ENCODE measurements at regions not wholly inside any gene's neighbourhood (a gene's known extent, or its start where the extent isn't known, plus 50 kb on each side); places are given as distances from the start of the nearest gene placed in this dataset.

DNA sequence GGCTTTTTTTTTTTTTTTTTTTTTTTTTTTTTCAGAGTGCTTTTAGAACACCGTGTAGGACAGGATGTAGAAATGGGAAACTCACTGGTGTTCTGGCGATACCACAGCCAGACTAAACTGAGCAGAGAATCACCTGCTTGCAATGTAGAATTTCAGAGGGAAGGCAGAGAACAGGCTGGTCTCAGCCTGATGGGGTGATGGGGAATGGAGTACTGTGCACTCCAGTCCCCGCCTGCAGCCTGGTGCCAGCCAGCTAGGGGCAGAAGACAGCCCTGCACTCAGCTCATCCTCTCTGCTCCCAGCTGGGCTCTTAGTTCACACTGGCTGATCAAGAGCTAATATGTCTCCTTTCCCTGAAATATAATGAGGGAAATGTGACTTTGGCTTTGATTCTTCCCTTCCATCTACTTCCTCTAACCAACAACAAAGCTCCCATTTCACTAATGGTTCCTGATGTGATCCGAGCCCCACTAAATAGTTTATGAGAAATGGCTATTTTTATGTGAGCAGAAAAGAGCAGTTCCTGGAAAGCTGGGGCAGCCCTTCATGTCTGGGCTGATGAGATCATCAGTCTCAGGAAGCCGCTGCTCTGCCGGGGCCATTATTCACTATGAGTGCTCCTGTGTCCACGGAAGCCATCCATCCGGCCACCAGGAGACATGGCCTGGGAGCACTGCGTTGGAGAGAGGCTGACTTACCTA is 209.7 kb downstream of the GADD45G start:
- peak in 1 of 2 experiments; percentile 6 for DNase-seq

GRCh38 chr9:89815061-89815902 is 210.5 kb downstream of the GADD45G start:
- no peak for DNase-seq

GRCh38 chr9:89815903-89816573 is 211.2 kb downstream of the GADD45G start:
- DNase-seq = no peak

DNA sequence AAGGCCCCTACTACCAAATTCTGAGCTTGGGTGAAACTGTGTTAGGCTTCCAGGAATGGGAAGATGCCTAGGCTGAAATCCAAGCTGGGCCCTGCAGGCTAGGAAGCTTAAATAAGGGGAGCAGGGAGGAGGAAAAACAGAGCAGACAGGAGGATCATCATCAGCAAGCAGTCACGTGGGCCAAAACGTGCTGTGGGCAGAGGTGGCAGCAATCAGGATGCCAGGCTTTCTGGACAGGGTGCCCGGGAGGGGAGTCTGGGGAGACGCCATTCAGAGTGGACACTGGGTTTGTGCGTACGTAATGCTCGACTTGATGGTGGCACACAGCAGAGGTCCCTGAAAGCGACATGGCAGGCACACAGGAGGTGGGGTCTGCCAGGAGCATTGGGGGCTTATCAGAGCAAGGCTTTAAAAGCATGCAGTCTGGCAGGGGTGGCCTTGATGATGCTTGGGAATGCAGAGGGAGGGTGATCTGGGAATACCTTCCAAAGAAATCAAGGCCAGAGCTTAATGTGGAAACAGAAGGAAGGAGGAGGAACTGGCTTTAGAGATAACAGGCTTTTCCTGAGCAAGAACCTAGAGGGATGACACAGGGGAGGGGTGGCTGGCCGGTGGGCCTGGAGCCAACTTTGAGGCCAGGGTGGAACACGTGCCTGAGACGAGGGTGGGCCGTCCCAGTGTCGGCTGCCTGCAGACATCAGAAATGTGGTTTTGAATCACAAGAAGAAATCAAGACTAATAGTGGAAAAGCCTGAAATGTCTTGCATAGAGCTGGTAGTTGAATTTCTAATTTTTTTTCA is 212.5 kb downstream of the GADD45G start:
- DNase-seq = no peak

DNA sequence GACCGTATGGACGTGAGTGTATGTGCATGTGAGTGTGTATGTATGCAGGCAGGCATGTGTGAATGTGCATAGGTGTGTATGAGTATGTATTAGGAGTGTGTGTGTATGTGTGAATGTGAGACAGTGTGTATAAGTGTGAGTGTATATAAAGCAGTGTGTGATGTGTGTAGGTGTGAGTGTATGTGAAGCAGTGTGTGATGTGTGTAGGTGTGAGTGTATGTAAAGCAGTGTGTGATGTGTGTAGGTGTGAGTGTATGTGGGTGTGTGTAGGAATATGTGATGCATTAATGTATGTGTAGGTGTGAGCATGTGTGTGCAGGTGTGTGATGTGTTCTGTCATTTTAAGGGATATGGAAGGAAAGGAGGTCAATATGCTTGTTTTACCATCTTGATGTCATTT is 215.5 kb downstream of the GADD45G start:
- DNase-seq = no peak

DNA sequence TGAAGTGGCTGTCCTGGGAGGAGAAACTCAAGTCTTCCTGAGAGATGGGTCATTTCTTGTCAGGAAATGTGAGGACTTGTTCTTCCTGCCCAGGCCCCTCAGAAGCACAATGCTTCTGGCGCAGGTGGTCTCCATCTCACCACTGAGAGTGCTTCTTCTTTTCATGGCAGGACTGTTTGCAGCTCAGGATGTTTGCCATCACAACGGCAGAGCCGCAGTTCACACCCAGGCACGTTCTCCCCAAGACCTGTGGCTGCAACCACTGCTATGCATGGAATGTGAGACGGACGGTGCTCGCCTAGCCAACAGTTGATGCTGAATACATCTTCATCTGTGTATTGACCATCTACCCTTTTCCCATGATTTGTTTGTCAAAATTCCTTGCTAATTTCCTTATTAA is 216.3 kb downstream of the GADD45G start:
- DNase-seq = no peak

GRCh38 chr9:89822996-89823395 is 218.2 kb downstream of the GADD45G start:
- DNase-seq = no peak

DNA sequence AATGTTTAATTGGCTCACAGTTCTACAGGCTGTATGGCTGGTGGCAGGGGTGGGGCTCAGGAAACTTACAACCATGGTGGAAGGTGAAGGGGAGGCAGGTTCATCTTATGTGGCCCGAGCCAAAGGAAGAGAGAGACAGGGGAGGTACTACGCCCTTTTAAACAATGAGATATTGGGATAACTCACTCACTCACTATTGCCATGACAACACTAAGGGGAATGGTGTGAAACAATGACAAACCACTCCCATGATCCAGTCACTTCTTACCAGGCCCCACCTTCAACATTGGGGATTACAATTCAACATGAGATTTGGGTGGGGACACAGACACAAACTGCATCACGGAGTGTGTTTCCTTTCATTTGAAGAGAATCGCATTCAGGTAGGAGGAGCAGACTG is 220.9 kb downstream of the GADD45G start:
- DNase-seq = no peak

- DNase-seq = no peak
These were observed 221.4 kb downstream of the GADD45G start for GRCh38 chr9:89826186-89826585.

DNA sequence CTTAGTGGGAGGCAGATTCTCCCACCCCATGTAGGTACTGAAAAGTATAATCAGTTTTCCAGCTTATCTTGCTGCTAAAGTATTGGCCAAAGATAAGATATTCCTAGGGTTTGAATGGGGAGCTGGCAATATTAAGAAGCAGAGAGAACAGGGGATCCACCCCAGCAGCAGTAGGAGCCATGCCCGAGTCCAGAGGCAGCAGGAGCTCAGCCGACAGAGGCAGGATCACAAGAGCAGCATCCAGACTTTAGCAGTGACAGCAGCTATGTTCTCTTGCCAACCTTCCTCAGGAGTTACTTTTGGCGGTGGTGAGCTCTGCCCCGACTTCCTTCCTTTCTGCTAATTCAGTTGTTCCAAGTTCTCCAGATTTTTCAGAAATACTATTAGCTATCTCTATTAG is 224.5 kb downstream of the GADD45G start:
- no peak for DNase-seq

DNA sequence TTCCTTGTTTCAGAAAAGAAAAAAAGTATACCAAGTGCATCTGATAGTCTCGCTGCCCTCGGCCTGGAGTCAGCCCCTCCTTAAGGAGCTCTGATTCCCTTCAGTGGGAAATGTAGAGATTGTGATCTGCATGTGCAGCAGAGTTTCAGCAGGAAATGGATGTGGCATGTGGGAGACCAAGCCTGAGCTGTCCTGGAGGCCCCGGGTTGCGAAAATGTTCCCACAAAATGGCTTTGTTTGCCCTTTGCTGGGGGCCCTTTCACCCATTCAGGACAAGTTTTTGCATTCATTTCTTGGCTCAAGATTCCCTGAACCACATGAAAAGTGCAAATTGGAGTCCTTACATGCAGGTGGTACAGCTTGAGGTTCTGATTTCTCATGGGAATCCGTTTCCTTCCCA is 230.9 kb downstream of the GADD45G start:
- no peak for DNase-seq

DNA sequence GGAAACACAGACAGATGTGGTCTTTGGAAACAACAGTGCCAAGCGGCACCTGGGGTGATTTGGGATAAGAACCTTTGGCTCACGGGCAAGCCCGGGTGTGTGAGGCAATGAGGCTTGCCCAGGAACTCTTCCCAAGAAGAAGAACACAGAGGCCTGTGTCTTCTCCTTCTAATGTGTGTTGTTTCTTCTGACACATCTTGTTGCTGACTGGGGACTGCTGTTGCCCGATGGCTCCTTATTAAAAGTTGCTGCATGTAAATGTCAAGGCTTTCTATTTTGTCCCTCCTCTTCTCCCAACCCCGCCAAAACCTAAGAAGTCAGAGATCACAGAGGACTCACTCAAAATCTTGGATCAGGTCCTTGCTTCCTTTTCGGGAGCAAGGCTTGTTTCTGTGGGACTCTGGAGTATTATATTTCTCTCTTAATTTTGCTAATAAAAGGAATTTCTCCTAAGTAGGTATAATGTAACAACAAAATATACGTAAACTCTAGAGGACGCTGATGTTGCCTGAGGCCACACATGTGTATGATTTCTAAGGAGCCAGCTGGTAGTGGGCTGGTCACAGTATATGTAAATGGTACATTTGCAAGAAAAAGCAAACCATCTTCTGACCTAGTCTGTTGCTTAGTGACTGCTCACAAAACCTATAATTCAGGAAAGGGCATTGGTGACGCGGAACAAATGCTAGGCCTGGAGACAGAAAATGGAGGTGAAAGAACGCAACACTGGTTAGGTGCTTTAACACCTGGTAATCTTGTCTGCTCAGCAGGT is 232.5 kb downstream of the GADD45G start:
- peak; percentile 30 to 60 for DNase-seq

- DNase-seq = no peak
These were observed 233.1 kb downstream of the GADD45G start for GRCh38 chr9:89837934-89838310.

DNA sequence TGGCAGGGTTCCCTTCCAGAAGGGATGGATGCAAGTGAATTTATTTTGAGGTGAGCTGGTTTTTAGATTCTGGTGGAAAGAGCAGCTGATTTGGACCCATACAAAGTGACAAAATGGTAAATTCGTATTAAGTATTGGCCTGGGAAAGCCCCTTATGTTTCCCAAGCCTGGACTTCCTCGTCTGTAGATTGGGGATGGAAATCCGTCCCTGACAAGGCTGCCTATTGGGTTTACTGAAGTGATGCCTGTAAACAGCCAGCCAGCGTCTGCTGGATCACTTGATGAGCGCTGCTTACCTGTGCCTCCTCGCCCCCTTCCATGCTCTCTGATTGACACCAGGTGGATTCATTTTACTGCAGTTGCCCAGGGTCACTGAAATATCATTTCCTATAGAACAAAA is 233.8 kb downstream of the GADD45G start:
- DNase-seq = peak; percentile 52 to 63

DNA sequence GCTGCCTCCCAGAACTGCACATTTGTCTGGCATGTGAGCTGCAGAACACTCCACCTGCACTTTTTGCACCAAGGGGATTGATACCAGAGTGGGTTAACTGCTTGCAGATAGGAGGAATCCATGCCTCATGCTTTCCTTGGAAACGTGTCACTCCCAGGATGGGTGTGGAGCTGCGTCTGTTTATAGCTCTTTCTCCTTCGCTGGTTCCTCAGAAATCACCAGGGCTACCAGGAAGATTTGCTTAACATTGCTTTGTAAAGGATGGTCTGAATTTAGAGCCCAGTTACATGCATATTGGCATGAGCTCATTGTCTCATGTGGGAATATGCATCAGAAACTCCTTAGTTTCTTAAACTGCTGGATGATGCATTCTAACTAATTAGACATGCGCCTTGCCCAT is 234.6 kb downstream of the GADD45G start:
- peak; percentile 78 to 79 for DNase-seq

DNA sequence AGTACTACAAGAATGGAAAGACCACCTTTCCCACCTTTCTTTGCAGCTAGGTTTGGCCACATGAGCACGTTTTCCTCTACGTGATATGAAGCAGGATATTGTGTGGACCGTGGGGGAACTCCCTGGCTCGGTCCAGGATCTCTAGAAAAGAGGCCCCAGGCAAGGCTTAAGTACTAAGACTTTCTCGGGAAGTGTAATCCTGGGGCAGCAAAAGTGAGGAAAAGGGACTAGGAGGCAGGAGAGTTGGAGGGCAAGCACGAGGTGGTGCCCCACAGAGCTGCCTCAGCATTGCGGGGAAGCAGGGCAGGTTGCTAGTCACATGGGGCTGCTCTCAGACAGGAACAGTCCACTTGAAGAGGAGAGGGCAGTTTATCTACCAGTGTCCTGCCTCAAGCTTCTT is 235.1 kb downstream of the GADD45G start:
- DNase-seq = peak in 1 of 2 experiments; percentile 3

DNA sequence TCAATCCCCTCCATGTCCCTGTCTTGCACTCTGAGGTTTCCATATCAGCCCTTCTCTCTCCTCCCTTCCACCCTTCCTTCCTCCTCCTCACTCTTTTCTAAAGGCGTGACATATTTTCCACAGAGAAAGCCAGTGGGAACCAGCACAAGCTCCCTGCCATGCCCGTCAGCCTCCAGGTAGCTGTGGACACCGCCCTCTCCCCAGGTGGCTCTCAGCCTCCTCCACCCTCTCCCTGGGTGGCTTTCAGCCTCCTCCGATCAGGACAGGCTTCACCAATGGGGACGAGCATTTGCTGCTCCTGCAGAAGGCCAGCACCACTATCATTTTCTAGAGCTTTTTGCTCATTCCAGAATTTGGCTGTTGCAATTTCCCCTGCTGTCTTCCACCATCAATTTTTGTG is 236.6 kb downstream of the GADD45G start:
- no peak for DNase-seq

DNA sequence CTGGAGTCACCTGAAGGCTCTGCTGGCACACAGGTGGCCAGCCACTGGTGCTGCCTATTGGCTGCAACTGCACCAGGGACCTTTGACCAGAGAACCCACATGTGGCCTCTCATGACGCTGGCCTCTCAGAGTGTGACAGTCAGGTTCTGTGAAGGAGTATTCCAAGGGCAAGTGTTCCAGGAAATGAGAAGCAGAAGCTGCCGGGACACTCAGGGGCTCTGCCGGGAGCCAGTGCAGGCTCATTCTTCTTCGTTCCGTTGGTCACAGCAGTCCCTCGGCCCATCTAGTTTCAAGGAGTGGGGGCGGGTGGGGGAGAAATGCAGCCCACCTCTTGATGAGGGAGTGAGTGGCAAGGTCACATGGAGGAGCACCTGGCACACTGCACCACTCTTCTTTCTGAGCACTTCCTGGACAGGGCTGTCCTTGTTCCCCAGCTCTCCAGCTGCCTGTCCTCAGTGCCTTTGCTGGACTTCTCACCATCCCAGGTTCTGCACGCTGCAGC is 237.5 kb downstream of the GADD45G start:
- no peak for DNase-seq

DNA sequence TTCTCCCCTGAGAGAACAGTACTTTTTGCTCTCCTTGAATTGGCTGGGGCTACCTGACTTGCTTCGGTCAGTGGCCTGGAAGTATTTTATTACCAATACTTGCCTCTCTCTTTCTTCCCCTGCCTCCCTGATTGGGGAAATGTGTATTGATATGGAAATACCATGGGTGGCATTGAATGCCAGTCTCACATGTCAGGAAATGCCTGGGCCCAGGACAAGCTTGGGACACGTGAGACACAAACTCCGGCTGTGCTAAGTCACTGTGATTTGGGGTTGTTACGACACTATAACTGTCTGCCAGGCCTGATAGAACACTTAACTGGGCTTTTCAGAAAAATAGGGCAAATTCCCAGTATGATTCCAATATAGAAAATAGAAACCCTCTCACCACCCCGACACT is 238.3 kb downstream of the GADD45G start:
- no peak for DNase-seq

- DNase-seq = no peak
These were observed 238.8 kb downstream of the GADD45G start for GRCh38 chr9:89843591-89843990.

- no peak for DNase-seq
These were observed 239.3 kb downstream of the GADD45G start for GRCh38 chr9:89844075-89844474.

GRCh38 chr9:89844535-89844934 is 239.7 kb downstream of the GADD45G start:
- DNase-seq = peak; percentile 83 to 85
